Stimulated activated CD8-positive, alpha-beta memory T cell treated with anti-CD3 and anti-CD28 coated beads, Interleukin-2, amount 100 ng/mL, for 48 hours (primary cell): ENCODE measurements at regions not wholly inside any gene's neighbourhood (a gene's known extent, or its start where the extent isn't known, plus 50 kb on each side); places are given as distances from the start of the nearest gene placed in this dataset.
"Not testable (repeated sequence)": the region's sequence is repeated elsewhere in the genome, so short reads cannot be mapped to it uniquely, and the experiment has no call there.

Experiments
- DNase-seq, 2 donors: peaks; one replicate each; pipeline ENCODE4 v3.0.0-alpha.2; 2020; ENCODE audit warnings: low read depth in 2 of 2

- no peak for DNase-seq
Observed at GRCh38 chr6:4264081-4264480, 128.7 kb upstream of the ECI2 start.

- no peak for DNase-seq
Observed at GRCh38 chr6:4262526-4262925, 127.2 kb upstream of the ECI2 start.

GRCh38 chr6:4259391-4259790, 124.0 kb upstream of the ECI2 start:
- no peak for DNase-seq

GRCh38 chr6:4258733-4259132, 123.4 kb upstream of the ECI2 start:
- no peak for DNase-seq

GRCh38 chr6:4256969-4257368, 121.6 kb upstream of the ECI2 start:
- DNase-seq, result no peak

- DNase-seq, result no peak
Observed at GRCh38 chr6:4253604-4254231, 118.3 kb upstream of the ECI2 start.

GRCh38 chr6:4252445-4252844, 117.1 kb upstream of the ECI2 start:
- DNase-seq, result not testable (repeated sequence)

GRCh38 chr6:4250645-4251044, 115.3 kb upstream of the ECI2 start:
- DNase-seq, result no peak

- DNase-seq, result not testable (repeated sequence)
Observed at GRCh38 chr6:4243832-4244231, 108.5 kb upstream of the ECI2 start.

GRCh38 chr6:4243237-4243636, 107.9 kb upstream of the ECI2 start:
- no peak for DNase-seq

- DNase-seq, result no peak
Observed at GRCh38 chr6:4242601-4243000, 107.2 kb upstream of the ECI2 start.

- no peak for DNase-seq
Observed at GRCh38 chr6:4240148-4240547, 104.8 kb upstream of the ECI2 start.

GRCh38 chr6:4225161-4225872, 89.9 kb upstream of the ECI2 start:
- DNase-seq, result no peak

- no peak for DNase-seq
Observed at GRCh38 chr6:4224067-4224978, 88.9 kb upstream of the ECI2 start.

- DNase-seq, result no peak
Observed at GRCh38 chr6:4220558-4220957, 85.2 kb upstream of the ECI2 start.

GRCh38 chr6:4218619-4219317, 83.4 kb upstream of the ECI2 start:
- not testable (repeated sequence) for DNase-seq

- DNase-seq, result no peak
Observed at GRCh38 chr6:4212588-4212987, 77.2 kb upstream of the ECI2 start.

- DNase-seq, result peak; percentile 27 to 51
Observed at GRCh38 chr6:4210629-4211419, 75.4 kb upstream of the ECI2 start.

GRCh38 chr6:4209196-4209595, 73.8 kb upstream of the ECI2 start:
- DNase-seq, result no peak

GRCh38 chr6:4208158-4208557, 72.8 kb upstream of the ECI2 start:
- no peak for DNase-seq
